ENCODE measurements at regions not wholly inside any gene's neighbourhood (a gene's known extent, or its start where the extent isn't known, plus 50 kb on each side); places are given as distances from the start of the nearest gene placed in this dataset.

DNA sequence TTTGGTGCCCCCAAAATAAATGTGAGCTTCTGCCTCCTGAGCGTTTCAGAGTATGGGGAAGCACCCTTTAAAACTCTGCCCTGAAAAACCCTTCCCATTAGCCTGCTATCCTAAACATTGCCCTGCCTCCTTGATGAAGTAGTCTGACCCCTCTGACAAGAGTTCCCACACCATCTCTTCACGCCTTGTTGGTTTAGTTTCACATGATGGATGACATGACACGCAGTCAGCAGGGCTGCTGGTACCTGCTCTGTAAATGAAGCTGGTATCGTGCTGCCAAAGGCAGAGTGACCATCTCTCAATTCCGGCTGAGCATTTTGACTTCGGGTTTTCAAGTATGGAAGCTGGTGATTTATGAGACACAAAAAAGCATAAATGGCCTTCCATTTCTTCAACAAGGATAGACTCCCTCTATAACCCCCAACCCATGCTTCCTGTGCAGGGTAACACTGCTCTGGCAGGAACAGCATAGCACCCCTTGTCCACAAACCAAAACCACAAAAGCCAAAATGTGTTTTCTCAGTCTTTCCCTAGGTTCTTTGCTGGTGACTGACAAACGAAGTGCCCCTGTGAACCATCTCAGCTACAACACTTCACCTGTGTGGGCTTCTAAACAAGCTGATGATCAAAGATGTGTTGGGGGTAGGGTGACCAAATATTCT is 444.6 kb downstream of the NUF2 start (continued):
- TF ChIP-seq ZBTB33 (IDR thresholded peaks at IDR 0.05) (no peak), BACH1 (IDR thresholded peaks at IDR 0.05; ENCODE audit: borderline replicate concordance) (no peak), BCL11A (IDR thresholded peaks at IDR 0.05; ENCODE audit: low read depth, low read length) (no peak), ZSCAN29 (IDR thresholded peaks at IDR 0.05) (no peak)
- TF ChIP-seq, protein P1, sequence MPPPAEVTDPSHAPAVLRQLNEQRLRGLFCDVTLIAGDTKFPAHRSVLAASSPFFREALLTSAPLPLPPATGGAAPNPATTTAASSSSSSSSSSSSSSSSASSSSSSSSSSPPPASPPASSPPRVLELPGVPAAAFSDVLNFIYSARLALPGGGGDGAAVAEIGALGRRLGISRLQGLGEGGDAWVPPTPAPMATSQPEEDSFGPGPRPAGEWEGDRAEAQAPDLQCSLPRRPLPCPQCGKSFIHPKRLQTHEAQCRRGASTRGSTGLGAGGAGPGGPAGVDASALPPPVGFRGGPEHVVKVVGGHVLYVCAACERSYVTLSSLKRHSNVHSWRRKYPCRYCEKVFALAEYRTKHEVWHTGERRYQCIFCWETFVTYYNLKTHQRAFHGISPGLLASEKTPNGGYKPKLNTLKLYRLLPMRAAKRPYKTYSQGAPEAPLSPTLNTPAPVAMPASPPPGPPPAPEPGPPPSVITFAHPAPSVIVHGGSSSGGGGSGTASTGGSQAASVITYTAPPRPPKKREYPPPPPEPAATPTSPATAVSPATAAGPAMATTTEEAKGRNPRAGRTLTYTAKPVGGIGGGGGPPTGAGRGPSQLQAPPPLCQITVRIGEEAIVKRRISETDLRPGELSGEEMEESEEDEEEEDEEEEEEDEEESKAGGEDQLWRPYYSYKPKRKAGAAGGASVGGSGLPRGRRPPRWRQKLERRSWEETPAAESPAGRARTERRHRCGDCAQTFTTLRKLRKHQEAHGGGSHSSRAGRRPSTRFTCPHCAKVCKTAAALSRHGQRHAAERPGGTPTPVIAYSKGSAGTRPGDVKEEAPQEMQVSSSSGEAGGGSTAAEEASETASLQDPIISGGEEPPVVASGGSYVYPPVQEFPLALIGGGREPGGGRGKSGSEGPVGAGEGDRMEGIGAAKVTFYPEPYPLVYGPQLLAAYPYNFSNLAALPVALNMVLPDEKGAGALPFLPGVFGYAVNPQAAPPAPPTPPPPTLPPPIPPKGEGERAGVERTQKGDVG (CRISPR knock-in tag; IDR thresholded peaks at IDR 0.05): no peak

- RAD21 ChIA-PET (ENCODE audit: unreplicated experiment): no interaction called here
- intact Hi-C loops (cut with micrococcal nuclease; ENCODE audit: unreplicated experiment) (no loop called here), in situ Hi-C loops (cut with MboI) (loop anchor here (5.0 kb wide), 1 partner anchor 39 kb away; no protein-coding TSS in a partner anchor)
- SMC1A ChIA-PET (ENCODE audit: uncharacterized antibody, unreplicated experiment): no interaction called here
- Histone ChIP-seq H3K9ac (ENCODE audit: control insufficient read depth, insufficient read depth, low read length) (no peak overlapping the region), H3K4me1 (ENCODE audit: control insufficient read depth, insufficient read depth, low read length) (no peaks in the 10 kb centered on the region), H3K4me2 (ENCODE audit: control insufficient read depth, insufficient read depth) (no peak overlapping the region), H3K27ac (ENCODE audit: control insufficient read depth, insufficient read depth) (no peak overlapping the region), H4K20me1 (ENCODE audit: control insufficient read depth, insufficient read depth) (no peaks in the 10 kb centered on the region), H3K27me3 (replicated peaks in 1 of 2; ENCODE audit: control insufficient read depth in 2 of 2, insufficient read depth in 2 of 2, low read length in 1 of 2) (no peaks in the 10 kb centered on the region), H3K9me3 (replicated peaks; ENCODE audit: control insufficient read depth, insufficient read depth, low read length) (no peaks in the 10 kb centered on the region), H3K4me3 (no peak overlapping the region), H3K36me3 (ENCODE audit: control insufficient read depth in 2 of 2, insufficient read depth in 2 of 2, low read length in 1 of 2) (no peaks in the 10 kb centered on the region), H2AFZ (ENCODE audit: control insufficient read depth, low read depth, low read length) (no peak overlapping the region), H3K79me2 (ENCODE audit: control insufficient read depth, insufficient read depth, low read length) (no peaks in the 10 kb centered on the region)
- POLR2A ChIA-PET: no interaction called here
- no TSS peak for BruUV-seq (replicated peaks)
- WGBS (ENCODE audit: insufficient coverage, insufficient replicate concordance, low lambda C conversion rate, missing lambda C conversion rate): 14% methylated on average over 5 of the region's 5 CpGs
- CTCF ChIA-PET: no interaction called here
- DNase-seq (ENCODE audit: low read depth, low spot score) (no peak), FAIRE-seq (no peak), ATAC-seq (no peak)
- TF ChIP-seq SPI1 (IDR thresholded peaks at IDR 0.05; ENCODE audit: borderline replicate concordance, insufficient read depth, low read depth, low read length): no peak
- TF ChIP-seq NRF1 (conservative IDR thresholded peaks at IDR 0.05; ENCODE audit: low read depth, low read length): no peak
- TF ChIP-seq REST (IDR thresholded peaks at IDR 0.05; ENCODE audit: low read depth, low read length): no peak
- no peak for TF ChIP-seq NR2C2 (IDR thresholded peaks at IDR 0.05; ENCODE audit: borderline replicate concordance, control insufficient read depth, insufficient read length, low read depth)
- no peak for TF ChIP-seq ATF3 (IDR thresholded peaks at IDR 0.05; ENCODE audit: borderline replicate concordance, extremely low read depth, low read depth, low read length)
These were observed 446.8 kb downstream of the NUF2 start for GRCh38 chr1:163768576-163768975.
